ENCODE measurements at regions not wholly inside any gene's neighbourhood (a gene's known extent, or its start where the extent isn't known, plus 50 kb on each side); places are given as distances from the start of the nearest gene placed in this dataset.
A peak's percentile ranks its signal among the peaks of the same experiment; 100 is the strongest.

DNA sequence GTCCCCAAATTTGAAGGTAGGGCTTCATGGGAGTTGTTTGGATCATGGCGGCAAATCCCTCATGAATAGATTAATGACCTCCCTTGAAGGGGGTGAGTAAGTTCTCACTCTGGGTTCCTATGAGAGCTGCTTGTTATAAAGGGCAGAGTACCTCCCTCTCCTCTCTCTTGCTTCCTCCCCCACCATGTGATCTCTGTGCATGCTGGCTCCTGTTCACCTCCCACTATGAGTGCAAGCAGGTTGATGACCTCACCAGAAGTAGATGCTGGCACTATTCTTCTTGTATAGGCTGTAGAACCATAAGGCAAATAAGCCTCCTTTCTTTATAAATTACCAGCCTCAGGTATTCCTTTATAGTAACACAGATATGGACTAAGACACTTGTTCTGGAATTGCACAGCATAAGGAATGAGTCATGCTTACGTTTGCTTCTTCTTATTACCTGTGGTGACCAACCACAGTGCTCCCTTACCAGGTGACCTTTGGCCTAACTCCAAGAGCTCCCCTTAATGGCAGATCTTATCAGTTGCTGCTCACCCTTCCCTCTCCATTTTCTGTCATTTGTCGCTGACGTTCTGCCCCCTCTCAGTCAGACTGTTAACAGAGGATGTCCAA lies 559.5 kb upstream of the GCFC2 start:
- no peak for DNase-seq (ENCODE audit: low read depth)
- in situ Hi-C loops (cut with HindIII; ENCODE audit: low sequenced_read_pairs): no loop called here
- TF ChIP-seq, protein P1, sequence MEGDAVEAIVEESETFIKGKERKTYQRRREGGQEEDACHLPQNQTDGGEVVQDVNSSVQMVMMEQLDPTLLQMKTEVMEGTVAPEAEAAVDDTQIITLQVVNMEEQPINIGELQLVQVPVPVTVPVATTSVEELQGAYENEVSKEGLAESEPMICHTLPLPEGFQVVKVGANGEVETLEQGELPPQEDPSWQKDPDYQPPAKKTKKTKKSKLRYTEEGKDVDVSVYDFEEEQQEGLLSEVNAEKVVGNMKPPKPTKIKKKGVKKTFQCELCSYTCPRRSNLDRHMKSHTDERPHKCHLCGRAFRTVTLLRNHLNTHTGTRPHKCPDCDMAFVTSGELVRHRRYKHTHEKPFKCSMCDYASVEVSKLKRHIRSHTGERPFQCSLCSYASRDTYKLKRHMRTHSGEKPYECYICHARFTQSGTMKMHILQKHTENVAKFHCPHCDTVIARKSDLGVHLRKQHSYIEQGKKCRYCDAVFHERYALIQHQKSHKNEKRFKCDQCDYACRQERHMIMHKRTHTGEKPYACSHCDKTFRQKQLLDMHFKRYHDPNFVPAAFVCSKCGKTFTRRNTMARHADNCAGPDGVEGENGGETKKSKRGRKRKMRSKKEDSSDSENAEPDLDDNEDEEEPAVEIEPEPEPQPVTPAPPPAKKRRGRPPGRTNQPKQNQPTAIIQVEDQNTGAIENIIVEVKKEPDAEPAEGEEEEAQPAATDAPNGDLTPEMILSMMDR (IDR thresholded peaks at IDR 0.05; ENCODE audit: low read depth, low read length, missing control alignments): no peak
- no peak overlapping the region for H3K4me3 ChIP-seq (ENCODE audit: low read depth, low read length)

DNA sequence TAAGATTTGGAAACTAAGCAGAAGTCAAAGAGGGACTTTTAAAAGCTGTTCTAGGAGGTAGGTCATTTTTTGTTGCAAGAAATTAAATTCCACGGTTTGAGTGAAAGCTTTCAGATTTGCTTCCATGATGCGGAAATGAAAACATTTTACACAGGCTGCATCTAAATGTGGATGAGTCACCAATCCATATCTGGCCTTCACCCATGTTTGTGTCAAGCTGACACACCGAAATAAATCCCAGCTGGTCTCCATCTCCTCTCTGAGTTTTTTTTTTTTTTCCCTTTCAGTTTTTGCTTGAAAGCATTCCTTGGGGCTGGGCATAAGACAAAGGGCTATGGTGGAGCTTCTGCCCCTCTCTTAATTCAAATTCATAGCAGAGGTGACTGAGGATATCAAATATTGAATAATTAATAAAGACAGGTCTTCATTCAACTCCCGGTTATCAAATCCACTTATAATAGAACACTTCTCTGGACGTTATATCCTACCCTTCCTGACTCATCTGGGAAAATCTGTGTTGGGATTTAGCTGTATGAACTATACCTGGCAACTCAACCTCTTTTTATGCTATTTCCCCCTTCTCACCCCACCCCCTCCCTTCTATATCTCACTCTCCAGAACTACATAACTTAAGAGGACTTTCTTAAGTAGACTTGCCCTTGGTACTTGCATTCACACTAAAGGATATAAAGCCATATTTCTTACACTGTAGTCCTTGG lies 558.3 kb upstream of the GCFC2 start:
- TF ChIP-seq, protein P1 (IDR thresholded peaks at IDR 0.05; ENCODE audit: low read depth, low read length, missing control alignments): no peak
- H3K4me3 ChIP-seq (ENCODE audit: low read depth, low read length): no peak overlapping the region
- in situ Hi-C loops (cut with HindIII; ENCODE audit: low sequenced_read_pairs): no loop called here
- peak; percentile 11 for DNase-seq (ENCODE audit: low read depth)

DNA sequence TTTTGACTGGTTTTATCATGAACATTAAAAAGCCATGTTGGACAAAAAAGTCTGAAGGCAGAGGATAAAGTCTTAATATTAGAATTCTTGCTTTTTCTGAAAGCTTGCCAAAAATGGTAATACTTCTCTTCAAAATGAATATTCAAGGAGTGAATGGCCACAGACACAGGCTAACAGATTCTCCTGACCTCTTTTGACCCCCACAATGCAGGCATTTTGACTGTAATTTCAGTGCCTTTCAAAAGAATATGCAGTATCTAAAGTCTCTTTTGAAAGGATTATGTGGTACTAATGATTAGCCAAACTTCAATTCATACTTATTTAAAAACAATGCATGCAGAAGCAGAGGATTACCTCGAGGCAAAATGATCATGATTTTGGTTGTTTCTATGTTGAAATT lies 557.8 kb upstream of the GCFC2 start:
- DNase-seq (ENCODE audit: low read depth): no peak
- TF ChIP-seq, protein P1 (IDR thresholded peaks at IDR 0.05; ENCODE audit: low read depth, low read length, missing control alignments): no peak
- no peak overlapping the region for H3K4me3 ChIP-seq (ENCODE audit: low read depth, low read length)
- in situ Hi-C loops (cut with HindIII; ENCODE audit: low sequenced_read_pairs): no loop called here

GRCh38 chr2:76257802-76258201 lies 547.1 kb upstream of the GCFC2 start:
- TF ChIP-seq, protein P1 (IDR thresholded peaks at IDR 0.05; ENCODE audit: low read depth, low read length, missing control alignments): no peak
- in situ Hi-C loops (cut with HindIII; ENCODE audit: low sequenced_read_pairs): no loop called here
- H3K4me3 ChIP-seq (ENCODE audit: low read depth, low read length): no peak overlapping the region
- no peak for DNase-seq (ENCODE audit: low read depth)

DNA sequence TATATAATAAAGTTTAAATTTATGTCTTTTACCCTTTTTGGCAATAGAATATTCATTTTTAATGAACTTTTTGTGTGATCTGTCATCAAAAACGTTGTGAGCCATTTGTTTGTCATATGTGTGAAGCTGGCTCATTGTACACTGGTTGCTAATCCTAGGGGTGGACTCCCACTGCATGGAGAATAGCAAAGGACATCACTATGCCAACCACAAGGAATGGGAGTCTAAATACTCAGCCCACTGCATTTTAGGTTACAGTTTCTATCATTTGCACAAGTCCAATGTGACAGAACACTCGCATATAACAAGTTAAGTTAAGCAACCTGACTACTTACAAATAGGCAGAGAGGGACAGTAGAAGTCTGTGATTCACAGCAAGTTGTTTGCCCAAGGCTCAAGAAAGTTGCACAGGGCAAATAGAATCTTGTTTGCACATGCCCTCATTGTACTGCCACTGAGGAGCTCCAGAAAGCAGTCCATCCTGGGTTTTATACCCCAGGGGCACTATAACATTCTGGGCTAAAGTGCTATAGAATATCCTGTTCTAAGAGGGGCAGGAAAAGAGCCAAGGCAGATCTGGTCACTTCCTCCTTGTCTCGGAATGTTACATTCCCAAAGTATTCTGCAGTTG lies 545.9 kb upstream of the GCFC2 start:
- in situ Hi-C loops (cut with HindIII; ENCODE audit: low sequenced_read_pairs): no loop called here
- H3K4me3 ChIP-seq (ENCODE audit: low read depth, low read length): no peak overlapping the region
- TF ChIP-seq, protein P1 (IDR thresholded peaks at IDR 0.05; ENCODE audit: low read depth, low read length, missing control alignments): no peak
- no peak for DNase-seq (ENCODE audit: low read depth)

GRCh38 chr2:76252704-76253103 lies 542.0 kb upstream of the GCFC2 start:
- no peak overlapping the region for H3K4me3 ChIP-seq (ENCODE audit: low read depth, low read length)
- in situ Hi-C loops (cut with HindIII; ENCODE audit: low sequenced_read_pairs): no loop called here
- TF ChIP-seq, protein P1 (IDR thresholded peaks at IDR 0.05; ENCODE audit: low read depth, low read length, missing control alignments): no peak
- DNase-seq (ENCODE audit: low read depth): no peak

Measured in astrocyte of the cerebellum (primary cell).